Spleen (tissue), 11 donors: ENCODE measurements at regions not wholly inside any gene's neighbourhood (a gene's known extent, or its start where the extent isn't known, plus 50 kb on each side); places are given as distances from the start of the nearest gene placed in this dataset.

Source experiments
- DNase-seq: peaks from one replicate; pipeline ENCODE4 v3.0.0-alpha.2; 2020
- H3K27ac ChIP-seq, 8 donors: fragments of 200-600 bp; sonication (generic) in 7 of 8; 1 replicate in 4 of 8; 2 replicates in 4 of 8; pipeline versions ENCODE4 v1.5.0 to v1.8.0; 2016 to 2021; ENCODE audit warnings: inconsistent platforms in 4 of 8, mild to moderate bottlenecking in 4 of 8, moderate library complexity in 1 of 8
- H3K27me3 ChIP-seq, 7 donors: fragments of 200-600 bp; sonication (generic) in 6 of 7; replicated peaks in 1 of 7; 1 replicate in 4 of 7; 2 replicates in 3 of 7; pipeline versions ENCODE4 v1.5.0 to v1.8.0; 2016 to 2021; ENCODE audit warnings: inconsistent platforms in 3 of 7, mild to moderate bottlenecking in 1 of 7
- H3K36me3 ChIP-seq, 6 donors: fragments of 200-600 bp; sonication (generic) in 5 of 6; 1 replicate in 4 of 6; 2 replicates in 2 of 6; pipeline versions ENCODE4 v1.5.0 to v1.8.0; 2016 to 2021; ENCODE audit warnings: inconsistent platforms in 2 of 6
- H3K4me1 ChIP-seq, 6 donors: fragments of 200-600 bp; sonication (generic) in 5 of 6; 1 replicate in 3 of 6; 2 replicates in 3 of 6; pipeline versions ENCODE4 v1.5.0 to v1.8.0; 2016 to 2021; ENCODE audit warnings: inconsistent platforms in 3 of 6
- H3K4me3 ChIP-seq, 8 donors: fragments of 200-600 bp; sonication (generic) in 7 of 8; 1 replicate in 4 of 8; 2 replicates in 4 of 8; pipeline versions ENCODE4 v1.5.0 to v1.8.0; 2016 to 2021; ENCODE audit warnings: inconsistent platforms in 4 of 8, mild to moderate bottlenecking in 4 of 8, moderate library complexity in 2 of 8
- H3K9me3 ChIP-seq, 8 donors: fragments of 200-600 bp; sonication (generic) in 7 of 8; 1 replicate in 4 of 8; 2 replicates in 4 of 8; pipeline versions ENCODE4 v1.5.0 to v1.8.0; 2016 to 2021; ENCODE audit warnings: inconsistent platforms in 4 of 8
- CTCF ChIP-seq, 11 experiments: fragments of 200-600 bp in 7 of 11; fragments of 450-650 bp in 4 of 11; sonication (generic) in 4 of 11; IDR thresholded peaks in 8 of 11; conservative IDR thresholded peaks in 3 of 11; 1 replicate in 7 of 11; 2 replicates in 4 of 11; pipeline versions ENCODE4 v1.4.0 to v1.8.0; 2016 to 2021; ENCODE audit warnings: antibody characterized with exemption in 11 of 11, inconsistent platforms in 4 of 11, mild to moderate bottlenecking in 1 of 11
- POLR2A ChIP-seq, 3 donors: fragments of 450-650 bp; IDR thresholded peaks; one replicate each; pipeline ENCODE4 v1.5.1; 2017; ENCODE audit warnings: antibody characterized with exemption in 3 of 3, mild to moderate bottlenecking in 1 of 3
- POLR2AphosphoS5 ChIP-seq, 3 donors: sonication (generic); formaldehyde crosslinking; IDR thresholded peaks; one replicate each; pipeline ENCODE4 v1.5.1; 2017; ENCODE audit warnings: antibody characterized with exemption in 3 of 3
- WGBS, 5 donors: extraction: QIAGEN DNeasy Blood & Tissue Kit in 3 of 5; methylation state at CpG; one replicate each; pipeline versions ENCODE4 v1.1.5 to v1.1.7; 2013 to 2018; 5-methylcytosine and 5-hydroxymethylcytosine counted together
- intact Hi-C: fragments of 100-400 bp; cut with DNase I; formaldehyde crosslinking; loops from one replicate; pipeline ENCODE4 v1.15.0; 2023; ENCODE audit warnings: low total_unique reads
- donor health status: healthy with polysubstance abuse.
- donor health status: DM: no; HTN: no; CAD: no; lungs with moderate emphysema.
- donor health status: DM: no; HTN: no; CAD: no.
- donor health status: Bipolar disorder and iron deficiency.
- donor health status: healthy.
- donor health status: DM: no; HTN: no; CAD: no.
- donor health status: DM: yes; HTN: yes; CAD: no.

DNA sequence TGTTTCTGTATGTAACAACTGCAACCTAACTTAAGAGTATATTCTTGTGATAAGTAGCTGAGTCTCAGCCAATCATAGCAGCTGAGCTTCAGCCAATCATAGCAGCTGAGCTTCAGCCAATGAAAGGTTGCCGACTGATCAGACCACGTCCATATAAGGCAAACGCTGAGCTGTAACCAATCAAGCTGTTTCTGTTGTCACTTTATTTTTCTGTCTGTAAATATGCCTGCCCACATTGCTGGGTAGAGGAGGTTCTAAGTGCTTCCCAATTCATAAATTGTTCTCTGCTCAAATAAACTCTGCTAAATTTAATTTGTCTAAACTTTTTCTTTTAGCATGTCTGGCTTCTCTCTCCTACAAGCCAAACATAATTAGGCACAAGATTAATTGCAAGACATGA, 231.5 kb upstream of the TCF4 start:
- no peak for DNase-seq
- Histone ChIP-seq H3K9me3 (no peaks in the 10 kb centered on the region), H3K36me3 (no peaks in the 10 kb centered on the region), H3K4me1 (no peaks in the 10 kb centered on the region), H3K27me3 (no peaks in the 10 kb centered on the region), H3K27ac (no peak overlapping the region), H3K4me3 (no peak overlapping the region)
- no peak for TF ChIP-seq CTCF (IDR thresholded peaks at IDR 0.05 in 8 of 11, conservative IDR thresholded peaks at IDR 0.05 in 3 of 11)
- TF ChIP-seq POLR2AphosphoS5 (IDR thresholded peaks at IDR 0.05), result no peak
- TF ChIP-seq POLR2A (IDR thresholded peaks at IDR 0.05), result no peak
- 88 to 95% (median 93%) methylated on average over 3 of the region's 3 CpGs for WGBS, 5 donors
- intact Hi-C loops, result no loop called here

GRCh38 chr18:55818284-55818683, 230.3 kb upstream of the TCF4 start:
- H3K27me3 ChIP-seq, result no peaks in the 10 kb centered on the region
- TF ChIP-seq CTCF (IDR thresholded peaks at IDR 0.05 in 8 of 11, conservative IDR thresholded peaks at IDR 0.05 in 3 of 11) (no peak), POLR2A (IDR thresholded peaks at IDR 0.05) (no peak), POLR2AphosphoS5 (IDR thresholded peaks at IDR 0.05) (no peak)
- no peaks in the 10 kb centered on the region for H3K9me3 ChIP-seq
- H3K27ac ChIP-seq, result no peak overlapping the region
- H3K4me1 ChIP-seq, result no peaks in the 10 kb centered on the region
- H3K4me3 ChIP-seq, result no peak overlapping the region
- no peaks in the 10 kb centered on the region for H3K36me3 ChIP-seq
- WGBS, 5 donors, result 77 to 96% (median 90%) methylated on average over 1 of the region's 1 CpG
- intact Hi-C loops, result no loop called here
- no peak for DNase-seq

- DNase-seq, result no peak
- H3K27me3 ChIP-seq, result no peaks in the 10 kb centered on the region
- no peak overlapping the region for H3K27ac ChIP-seq
- no peaks in the 10 kb centered on the region for H3K36me3 ChIP-seq
- H3K9me3 ChIP-seq, result no peaks in the 10 kb centered on the region
- no peak overlapping the region for H3K4me3 ChIP-seq
- intact Hi-C loops, result no loop called here
- 48 to 60% (median 54%) methylated on average over 3 of the region's 3 CpGs for WGBS, 5 donors
- H3K4me1 ChIP-seq, result no peaks in the 10 kb centered on the region
- no peak for TF ChIP-seq CTCF (IDR thresholded peaks at IDR 0.05 in 8 of 11, conservative IDR thresholded peaks at IDR 0.05 in 3 of 11)
- TF ChIP-seq POLR2AphosphoS5 (IDR thresholded peaks at IDR 0.05), result no peak
- TF ChIP-seq POLR2A (IDR thresholded peaks at IDR 0.05), result no peak
These were observed 223.9 kb upstream of the TCF4 start for GRCh38 chr18:55811925-55812324.

DNA sequence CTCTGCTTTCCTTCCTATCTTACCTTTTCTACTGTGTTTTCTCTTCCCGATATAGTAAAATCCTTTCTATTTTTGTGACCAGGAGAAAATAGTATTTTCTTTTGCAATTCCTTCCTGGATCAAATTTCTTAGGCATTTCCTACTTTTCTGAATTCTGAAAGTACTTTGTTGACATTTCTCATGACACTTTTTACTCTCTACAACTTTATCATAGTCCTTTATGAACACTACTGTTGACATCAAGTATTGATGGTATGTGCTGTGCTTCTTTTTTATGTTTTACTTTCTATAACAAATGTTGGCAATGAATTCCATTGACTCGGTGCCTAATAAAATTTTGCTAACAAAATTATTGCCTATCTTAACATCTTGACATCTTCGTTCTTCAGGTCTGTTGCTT, 217.7 kb upstream of the TCF4 start:
- H3K36me3 ChIP-seq, result no peaks in the 10 kb centered on the region
- TF ChIP-seq POLR2AphosphoS5 (IDR thresholded peaks at IDR 0.05), result no peak
- TF ChIP-seq POLR2A (IDR thresholded peaks at IDR 0.05), result no peak
- no peak for DNase-seq
- no peaks in the 10 kb centered on the region for H3K27me3 ChIP-seq
- no peak overlapping the region for H3K27ac ChIP-seq
- no peaks in the 10 kb centered on the region for H3K9me3 ChIP-seq
- intact Hi-C loops, result no loop called here
- no peak overlapping the region for H3K4me3 ChIP-seq
- no peaks in the 10 kb centered on the region for H3K4me1 ChIP-seq
- 86 to 95% (median 93%) methylated on average over 3 of the region's 3 CpGs for WGBS, 5 donors

GRCh38 chr18:55795101-55795669, 207.2 kb upstream of the TCF4 start:
- H3K4me3 ChIP-seq, result no peak overlapping the region
- peaks cover 0 to 3% (median 0%) of the 10 kb centered on the region in 6 donors for H3K4me1 ChIP-seq
- no peak for DNase-seq
- H3K36me3 ChIP-seq, result no peaks in the 10 kb centered on the region
- intact Hi-C loops, result no loop called here
- no peak for TF ChIP-seq CTCF (IDR thresholded peaks at IDR 0.05 in 8 of 11, conservative IDR thresholded peaks at IDR 0.05 in 3 of 11)
- TF ChIP-seq POLR2AphosphoS5 (IDR thresholded peaks at IDR 0.05), result no peak
- TF ChIP-seq POLR2A (IDR thresholded peaks at IDR 0.05), result no peak
- H3K9me3 ChIP-seq, result peaks cover 0 to 2% (median under 1%) of the 10 kb centered on the region in 8 donors
- no peak overlapping the region for H3K27ac ChIP-seq
- 51 to 61% (median 59%) methylated on average over 2 of the region's 2 CpGs for WGBS, 5 donors
- no peaks in the 10 kb centered on the region for H3K27me3 ChIP-seq
